GM19240 (cell line): ENCODE measurements at regions not wholly inside any gene's neighbourhood (a gene's known extent, or its start where the extent isn't known, plus 50 kb on each side); places are given as distances from the start of the nearest gene placed in this dataset.

Source experiments
- DNase-seq: peaks from one replicate; pipeline ENCODE4 v3.0.0; 2011; ENCODE audit warnings: low spot score; ENCODE audit not compliant: insufficient read length

- DNase-seq: no peak
These were observed 1095.7 kb upstream of the CNTNAP5 start for GRCh38 chr2:122929347-122929746.

- no peak for DNase-seq
These were observed 1089.6 kb upstream of the CNTNAP5 start for GRCh38 chr2:122935506-122935905.

GRCh38 chr2:122939796-122940195 lies 1085.3 kb upstream of the CNTNAP5 start:
- DNase-seq: no peak

GRCh38 chr2:122949523-122949922 lies 1075.6 kb upstream of the CNTNAP5 start:
- no peak for DNase-seq

GRCh38 chr2:122955776-122956175 lies 1069.3 kb upstream of the CNTNAP5 start:
- DNase-seq: no peak

GRCh38 chr2:122960759-122961641 lies 1064.1 kb upstream of the CNTNAP5 start:
- DNase-seq: no peak

GRCh38 chr2:122966461-122966860 lies 1058.6 kb upstream of the CNTNAP5 start:
- DNase-seq: no peak

- no peak for DNase-seq
These were observed 1047.5 kb upstream of the CNTNAP5 start for GRCh38 chr2:122977580-122977979.

- no peak for DNase-seq
These were observed 1044.4 kb upstream of the CNTNAP5 start for GRCh38 chr2:122980671-122981070.

- DNase-seq: no peak
These were observed 1042.2 kb upstream of the CNTNAP5 start for GRCh38 chr2:122982936-122983335.

- no peak for DNase-seq
These were observed 1036.5 kb upstream of the CNTNAP5 start for GRCh38 chr2:122988395-122989221.

- no peak for DNase-seq
These were observed 1031.5 kb upstream of the CNTNAP5 start for GRCh38 chr2:122993592-122993991.

GRCh38 chr2:122999258-122999657 lies 1025.8 kb upstream of the CNTNAP5 start:
- no peak for DNase-seq

- no peak for DNase-seq
These were observed 1025.3 kb upstream of the CNTNAP5 start for GRCh38 chr2:122999821-123000220.

GRCh38 chr2:123002660-123003248 lies 1022.3 kb upstream of the CNTNAP5 start:
- DNase-seq: no peak

- no peak for DNase-seq
These were observed 1009.9 kb upstream of the CNTNAP5 start for GRCh38 chr2:123015186-123015585.

GRCh38 chr2:123035541-123035940 lies 989.5 kb upstream of the CNTNAP5 start:
- no peak for DNase-seq

- DNase-seq: no peak
These were observed 988.8 kb upstream of the CNTNAP5 start for GRCh38 chr2:123036300-123036699.

- DNase-seq: no peak
These were observed 984.6 kb upstream of the CNTNAP5 start for GRCh38 chr2:123040506-123040905.

- no peak for DNase-seq
These were observed 981.6 kb upstream of the CNTNAP5 start for GRCh38 chr2:123043458-123043857.

GRCh38 chr2:123045713-123046112 lies 979.4 kb upstream of the CNTNAP5 start:
- DNase-seq: no peak

- no peak for DNase-seq
These were observed 977.9 kb upstream of the CNTNAP5 start for GRCh38 chr2:123047186-123047585.
